GM18867 (cell line): ENCODE measurements at regions not wholly inside any gene's neighbourhood (a gene's known extent, or its start where the extent isn't known, plus 50 kb on each side); places are given as distances from the start of the nearest gene placed in this dataset.
"Not testable (repeated sequence)": the region's sequence is repeated elsewhere in the genome, so short reads cannot be mapped to it uniquely, and the experiment has no call there.

Experiments
- ATAC-seq: cut with Tn5 transposase; IDR thresholded peaks from one replicate; pipeline ENCODE4 v1.9.1; 2021; ENCODE audit warnings: mild to moderate bottlenecking, moderate library complexity; ENCODE audit not compliant: unreplicated experiment

DNA sequence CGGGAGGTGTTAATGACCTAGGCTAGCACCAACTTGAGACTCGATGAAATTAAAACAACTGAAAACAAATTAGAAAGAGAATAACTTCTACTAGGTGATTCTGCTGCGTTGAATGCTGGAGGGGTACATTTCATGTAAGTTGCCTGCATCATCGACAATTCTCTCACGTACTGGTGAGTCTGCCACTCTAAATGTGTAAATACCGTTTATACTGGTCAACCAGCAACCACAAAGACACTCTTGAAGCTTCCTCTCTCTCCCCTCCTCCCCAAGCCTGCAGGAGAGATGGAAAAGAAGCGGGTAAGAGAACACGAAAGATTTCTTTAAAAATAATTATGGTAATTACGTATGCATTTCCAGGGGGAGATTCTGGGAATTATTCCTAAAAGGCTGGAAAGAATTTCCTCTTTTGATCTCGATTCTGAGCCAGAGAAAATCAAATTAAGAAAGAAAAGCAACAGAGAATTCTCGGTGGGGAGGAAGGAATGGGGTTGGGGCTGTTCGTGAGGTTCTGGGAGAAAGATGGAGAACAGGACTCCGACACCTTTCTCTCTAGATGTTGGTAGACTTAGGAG is 68.6 kb upstream of the MRTFB start:
- no peak for ATAC-seq

DNA sequence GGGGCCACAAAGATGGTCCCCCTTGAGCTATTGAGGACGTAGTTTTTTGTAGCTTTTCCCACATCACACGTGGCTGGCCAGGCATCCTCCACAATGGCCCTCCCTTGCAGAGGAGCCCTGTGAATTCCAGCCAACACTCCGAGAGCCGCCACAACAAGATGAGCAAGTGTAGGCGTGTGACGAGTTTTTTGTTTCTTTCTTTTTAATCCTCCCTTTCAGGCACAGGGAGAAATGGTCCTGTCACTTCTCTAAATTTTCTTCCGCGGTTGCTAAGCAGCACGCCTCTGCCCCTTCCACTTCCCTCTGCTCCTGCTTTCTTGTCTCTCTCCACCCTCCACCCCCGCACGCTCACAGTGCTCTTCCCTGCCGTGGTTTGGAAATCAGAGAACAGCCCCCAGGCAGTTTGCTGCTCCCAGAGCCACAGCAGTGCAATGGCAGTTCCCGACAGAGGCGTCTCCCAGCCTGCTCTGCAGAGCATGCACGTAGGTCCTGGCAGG is 68.0 kb upstream of the MRTFB start:
- ATAC-seq, result no peak

DNA sequence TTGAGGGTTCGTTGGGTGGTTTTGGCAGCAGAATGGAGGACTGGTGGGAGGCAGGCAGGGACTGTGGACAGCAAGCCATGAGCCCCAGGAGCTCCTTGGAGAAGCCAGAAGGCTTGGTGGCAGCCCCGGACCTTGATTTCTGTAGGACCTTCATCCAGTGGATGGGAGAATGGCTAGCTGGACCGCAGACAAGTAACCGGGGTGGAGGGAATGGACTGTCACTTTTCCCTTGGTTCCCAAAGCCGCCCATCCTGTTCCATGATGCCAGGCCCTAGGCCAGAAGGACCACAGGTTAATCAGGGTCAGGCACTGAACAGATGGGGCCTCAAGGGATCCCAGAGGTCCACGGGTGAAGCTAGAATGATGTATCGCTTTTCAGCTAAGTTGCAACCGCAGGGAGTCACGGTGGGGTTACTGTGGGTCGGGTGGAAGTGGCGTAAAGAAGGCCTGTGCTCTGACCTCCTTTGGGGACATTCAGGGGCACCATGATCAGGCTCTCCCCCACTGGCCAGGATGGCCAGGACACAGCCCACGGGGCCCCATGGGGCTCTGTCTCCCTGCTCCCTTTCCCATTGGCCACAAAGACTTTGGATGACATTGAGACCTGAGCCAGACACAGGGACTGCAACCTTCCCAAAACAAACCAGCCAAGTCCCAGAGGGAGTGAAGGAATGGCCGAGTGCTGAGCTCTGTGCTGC is 66.9 kb upstream of the MRTFB start:
- no peak for ATAC-seq

DNA sequence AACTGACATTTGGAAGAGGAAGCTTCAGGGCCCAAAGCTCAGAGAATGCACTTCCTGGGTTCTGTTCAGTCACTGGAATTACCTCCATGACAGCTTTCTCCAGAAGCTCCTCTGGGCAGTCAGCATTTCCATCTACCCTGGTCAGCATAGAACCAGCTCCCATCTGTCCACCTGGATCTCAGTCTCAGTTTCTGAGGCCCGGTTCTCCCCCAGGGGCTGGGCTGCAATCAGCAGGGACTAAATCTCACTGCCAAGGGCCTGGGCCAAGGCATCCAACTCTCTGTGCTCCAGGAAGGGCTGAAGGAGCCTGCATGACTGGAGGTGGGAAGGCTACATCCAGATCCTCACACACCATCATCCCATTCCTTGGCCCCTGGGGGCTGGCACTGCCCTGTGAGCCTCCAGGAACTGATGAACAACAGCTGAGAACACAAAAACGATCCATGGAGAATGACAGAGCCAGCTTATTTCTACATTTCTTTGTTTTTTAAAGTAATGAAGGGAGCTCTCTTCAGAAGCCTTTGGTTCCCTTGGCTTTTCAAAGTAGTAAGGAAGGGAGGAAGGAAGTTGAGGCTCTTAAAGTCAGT is 66.3 kb upstream of the MRTFB start:
- no peak for ATAC-seq

DNA sequence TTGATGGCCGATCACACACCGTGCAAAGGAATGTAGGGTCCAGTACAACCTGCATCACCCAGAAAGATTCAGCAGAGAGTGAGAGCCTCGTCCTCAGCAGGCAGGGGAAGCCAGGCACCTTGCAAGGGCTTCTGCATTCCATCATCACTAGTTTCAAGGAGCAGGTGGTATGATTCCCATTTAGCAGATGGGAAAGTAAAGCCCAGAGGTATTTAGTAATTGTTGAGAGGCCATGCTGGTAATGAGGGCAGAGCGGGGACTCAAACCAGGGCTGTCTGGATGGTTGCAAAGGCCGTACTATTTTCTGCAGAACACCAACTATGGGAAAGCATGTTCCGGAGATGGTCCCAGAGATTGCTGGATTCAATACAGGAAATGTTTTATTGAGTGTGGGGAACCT is 65.8 kb upstream of the MRTFB start:
- ATAC-seq, result no peak

DNA sequence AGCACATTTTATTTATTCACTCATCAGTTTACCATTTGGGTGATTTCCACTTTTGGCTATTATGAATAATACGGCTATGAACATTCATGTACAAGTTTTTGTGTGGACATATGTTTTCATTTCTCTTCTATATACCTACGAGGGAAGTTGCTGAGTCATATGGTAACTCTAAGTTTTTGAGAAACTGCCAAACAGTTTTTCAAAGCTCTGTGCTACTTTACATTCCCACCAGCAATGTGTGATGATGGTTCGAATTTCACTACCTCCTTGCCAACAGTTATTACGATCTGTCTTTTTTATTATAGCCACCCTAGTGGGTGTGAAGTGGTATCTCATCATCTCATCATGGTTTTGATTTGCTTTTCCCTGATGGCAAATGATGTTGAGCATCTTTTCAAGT is 63.7 kb upstream of the MRTFB start:
- peak; percentile 81 for ATAC-seq

DNA sequence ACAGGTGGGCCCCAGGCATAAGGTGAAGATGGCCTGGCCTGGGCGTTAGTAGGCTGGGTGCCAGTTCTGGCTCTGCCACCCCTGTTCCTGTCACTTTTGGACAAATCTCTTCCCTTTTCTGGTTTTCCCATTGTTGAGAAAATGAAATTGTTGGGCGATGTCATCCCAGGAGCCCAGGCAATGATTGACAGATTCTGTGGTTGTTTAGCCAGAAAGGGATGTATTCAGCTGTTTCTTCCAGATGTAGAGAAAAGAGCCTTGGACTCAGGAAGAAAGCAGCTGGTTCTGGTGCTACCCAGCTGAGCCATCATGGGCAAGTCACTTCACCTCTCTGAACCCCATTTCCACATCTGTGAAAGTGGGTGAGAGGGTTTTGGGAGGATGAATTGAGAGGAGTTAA is 60.1 kb upstream of the MRTFB start:
- ATAC-seq, result no peak

DNA sequence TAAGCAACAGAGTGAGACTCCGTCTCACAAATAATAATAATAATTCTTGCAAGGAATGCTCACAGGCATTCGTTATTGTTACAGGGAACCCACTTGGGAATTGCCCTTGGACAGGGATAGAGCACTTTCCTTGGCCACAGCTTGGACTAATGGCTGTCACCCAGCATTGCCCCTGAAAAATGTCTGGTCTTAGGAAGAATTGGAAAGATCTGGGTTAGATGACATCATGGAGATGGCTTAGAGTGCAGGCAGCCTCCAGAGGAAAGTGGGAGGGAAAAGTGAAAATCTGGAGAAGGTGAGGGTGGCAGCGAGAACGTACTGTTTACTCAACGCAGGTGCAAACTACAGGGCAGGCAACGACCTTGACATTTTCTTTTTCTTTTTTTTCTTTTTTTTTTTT is 59.3 kb upstream of the MRTFB start:
- ATAC-seq, result no peak

DNA sequence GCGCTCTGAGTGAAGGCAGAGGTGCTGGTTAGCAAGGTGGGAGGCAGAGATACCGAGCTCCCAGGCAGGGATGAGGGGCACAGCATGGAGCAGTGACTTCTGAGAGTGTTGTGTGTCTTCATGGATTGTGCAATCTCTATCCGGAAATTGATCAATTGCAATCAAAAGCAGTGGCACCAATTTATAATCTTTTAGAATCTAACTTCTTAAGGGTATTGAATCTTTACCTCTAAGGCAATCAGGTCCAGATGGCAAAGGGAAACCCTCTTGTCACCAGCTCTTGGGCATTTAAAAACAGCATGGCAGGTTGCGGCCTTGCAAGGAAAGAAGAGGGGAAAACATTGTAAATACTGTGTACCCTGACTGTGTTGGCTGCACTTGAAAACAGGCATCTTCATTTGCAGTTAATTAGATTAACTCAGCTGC is 58.0 kb upstream of the MRTFB start:
- ATAC-seq, result no peak

DNA sequence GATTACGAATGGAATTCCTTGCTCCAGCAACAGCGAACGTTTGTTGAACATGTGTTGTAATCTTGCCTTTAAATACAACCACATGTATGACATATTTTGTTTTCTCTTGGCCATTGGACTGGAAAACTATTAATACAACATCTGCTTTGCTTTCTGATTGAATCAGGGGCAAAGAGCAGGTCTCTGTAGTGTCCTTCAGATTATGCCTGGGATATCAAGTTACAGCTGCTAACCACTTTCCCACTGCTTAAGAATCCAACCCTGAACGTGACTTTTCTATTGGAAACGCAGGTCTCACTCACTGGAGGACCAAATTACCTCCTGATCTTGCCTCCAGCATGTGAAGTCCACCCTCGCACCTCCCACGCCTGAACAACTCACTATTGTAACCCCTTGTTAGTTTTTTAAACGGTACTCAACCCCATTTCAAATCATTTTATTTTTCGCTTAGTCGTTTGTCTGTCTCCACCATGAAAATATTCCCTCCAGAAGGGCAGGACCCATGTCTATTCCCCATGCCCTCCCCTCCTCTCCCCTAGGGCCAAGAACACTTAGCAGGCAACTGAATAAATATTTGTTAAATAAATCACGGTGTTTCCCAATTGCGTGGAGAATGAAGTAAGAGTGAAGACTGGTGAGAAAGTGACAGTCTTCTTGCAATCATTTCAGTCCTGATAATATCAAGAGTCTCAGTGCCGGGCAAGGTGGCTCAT is 57.4 kb upstream of the MRTFB start:
- no peak for ATAC-seq

DNA sequence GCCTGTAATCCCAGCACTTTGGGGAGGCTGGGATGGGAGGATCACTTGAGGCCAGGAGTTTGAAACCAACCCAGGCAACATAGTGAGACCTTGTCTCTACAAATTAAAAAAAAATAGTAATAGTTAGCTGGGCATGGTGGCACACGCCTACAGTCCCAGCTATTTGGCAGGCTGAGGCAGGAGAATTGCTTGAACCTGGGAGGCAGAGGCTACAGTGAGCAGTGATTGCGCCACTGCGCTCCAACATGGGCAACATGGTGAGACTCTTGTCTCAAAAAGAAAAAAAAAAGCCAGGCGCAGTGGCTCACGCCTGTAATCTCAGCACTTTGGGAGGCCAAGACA is 56.9 kb upstream of the MRTFB start:
- ATAC-seq, result no peak

DNA sequence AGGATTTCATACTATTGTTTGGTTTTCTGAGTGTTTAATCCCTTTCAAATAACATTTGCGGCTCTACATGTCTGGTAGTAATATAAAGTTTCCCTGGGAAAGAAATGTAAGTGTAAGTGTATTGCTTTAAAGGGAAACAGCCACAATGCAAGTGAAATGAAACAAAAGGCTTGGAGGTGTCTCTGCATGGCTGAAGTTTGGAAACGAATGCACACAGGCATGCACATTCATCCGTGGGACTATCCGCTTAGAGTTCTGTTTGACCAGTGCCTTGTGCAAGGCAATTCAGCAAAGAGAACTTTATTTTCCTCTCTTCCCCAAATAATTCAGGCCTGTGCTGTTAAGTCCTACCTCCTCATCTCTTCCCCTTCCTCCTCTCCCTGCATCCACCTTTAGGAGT is 56.1 kb upstream of the MRTFB start:
- ATAC-seq, result no peak

DNA sequence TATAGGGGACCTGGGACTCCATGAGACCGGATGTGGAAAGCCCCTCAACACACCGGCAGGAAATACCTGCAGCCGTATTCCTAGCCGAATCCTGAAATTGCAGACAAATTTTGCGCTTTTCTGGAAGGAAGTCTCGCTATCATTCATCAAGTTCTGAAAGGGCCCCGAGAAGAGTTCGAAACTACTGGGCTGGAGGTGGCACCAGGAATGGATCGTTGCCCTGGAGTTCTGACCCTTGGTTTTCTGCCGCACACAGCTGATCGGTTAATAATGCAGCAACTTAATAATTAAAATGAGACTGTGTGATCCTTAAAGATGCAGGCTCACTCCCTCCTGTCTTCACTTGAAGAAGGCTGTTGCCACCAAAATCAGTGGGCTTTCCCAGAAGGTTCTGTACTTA is 55.7 kb upstream of the MRTFB start:
- ATAC-seq, result no peak

DNA sequence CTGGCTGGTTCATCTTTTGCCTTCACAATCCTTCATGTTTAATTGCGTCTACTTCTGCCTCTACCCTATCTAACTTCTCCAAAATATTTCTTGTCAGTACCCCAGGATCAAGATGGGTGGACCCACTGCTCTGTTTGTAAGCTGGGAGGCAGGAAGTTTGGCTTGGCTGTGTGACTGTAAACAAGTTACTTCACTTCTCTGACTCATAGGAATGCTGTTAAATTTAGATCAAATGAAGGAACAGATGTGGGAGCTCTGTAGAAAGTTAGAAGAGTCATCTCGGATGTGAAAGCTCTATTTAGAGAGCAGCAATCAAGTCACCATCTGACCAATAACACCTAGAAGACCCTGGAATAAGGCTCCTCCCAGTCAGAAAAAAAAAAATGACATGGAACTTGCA is 55.2 kb upstream of the MRTFB start:
- ATAC-seq, result no peak

DNA sequence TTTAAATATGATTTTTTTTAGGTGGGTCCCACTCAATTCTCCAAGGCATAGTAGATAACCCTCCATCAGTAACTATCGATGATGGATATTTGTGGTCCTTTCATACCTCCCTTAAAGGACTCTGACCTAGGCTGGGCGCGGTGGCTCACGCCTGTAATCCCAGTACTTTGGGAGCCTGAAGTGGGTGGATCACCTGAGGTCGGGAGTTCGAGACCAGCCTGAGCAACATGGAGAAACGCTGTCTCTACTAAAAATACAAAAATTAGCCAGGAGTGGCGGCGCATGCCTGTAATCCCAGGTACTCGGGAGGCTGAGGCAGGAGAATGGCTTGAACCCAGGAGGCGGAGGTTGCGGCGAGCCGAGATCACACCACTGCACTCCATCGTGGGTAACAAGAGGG is 54.8 kb upstream of the MRTFB start:
- ATAC-seq, result not testable (repeated sequence)

DNA sequence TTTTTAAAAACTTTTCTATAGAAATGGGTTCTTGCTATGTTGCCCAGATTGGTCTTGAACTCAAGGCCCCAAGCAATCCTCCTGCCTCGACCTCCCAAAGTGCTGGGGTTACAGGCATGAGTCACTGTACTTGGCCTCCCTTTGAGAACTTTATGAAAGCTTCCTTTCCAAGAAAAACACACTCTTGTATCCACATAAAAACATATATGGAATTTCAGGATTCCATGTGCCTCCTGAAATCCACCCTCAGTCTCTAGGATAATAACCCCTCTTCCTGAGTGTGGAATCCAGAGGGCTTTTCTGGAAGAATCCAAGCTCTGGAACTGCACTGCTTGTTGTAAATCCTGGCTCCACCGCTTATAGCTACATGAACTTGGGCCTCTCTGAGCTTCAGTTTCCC is 53.2 kb upstream of the MRTFB start:
- no peak for ATAC-seq

DNA sequence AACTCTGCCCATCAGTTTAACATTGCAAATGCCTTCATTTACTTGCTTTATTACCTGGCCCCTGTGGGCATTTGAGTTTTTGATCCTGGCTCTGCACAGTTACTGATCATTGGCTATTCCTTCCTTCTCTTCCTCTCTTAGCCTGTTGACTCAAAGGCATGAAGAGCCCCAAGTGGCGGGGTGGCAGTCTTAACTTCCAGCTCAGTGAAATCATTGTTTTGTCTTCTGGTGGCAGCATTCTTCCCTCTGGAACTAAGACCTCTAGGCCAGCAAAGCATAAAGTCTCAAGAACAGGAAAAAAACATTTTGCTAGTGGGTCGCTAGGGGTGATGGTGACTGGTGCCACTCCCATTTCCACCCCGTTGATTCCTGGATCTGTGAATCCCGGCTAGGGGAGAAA is 52.3 kb upstream of the MRTFB start:
- ATAC-seq, result no peak

DNA sequence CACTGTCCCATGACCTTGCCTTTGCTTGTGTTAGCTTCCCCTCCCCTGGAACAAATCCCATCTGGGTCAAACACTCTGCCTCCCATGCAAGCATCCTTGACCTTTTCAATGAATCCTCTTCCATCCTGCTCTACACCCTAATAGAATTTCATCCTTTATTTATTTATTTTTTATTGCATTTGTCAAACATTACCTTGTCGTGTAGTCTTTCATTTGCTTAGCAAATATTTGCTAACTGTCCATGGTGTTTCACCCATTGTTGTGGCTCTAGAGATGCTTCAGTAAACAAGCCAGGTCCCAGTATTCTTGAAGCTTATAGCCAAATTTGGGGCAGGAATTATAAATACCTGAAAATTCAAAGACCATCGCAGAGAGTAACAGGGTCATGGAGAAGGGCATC is 51.0 kb upstream of the MRTFB start:
- ATAC-seq, result no peak
